Right atrium auricular region (tissue), 2 donors: ENCODE measurements at regions not wholly inside any gene's neighbourhood (a gene's known extent, or its start where the extent isn't known, plus 50 kb on each side); places are given as distances from the start of the nearest gene placed in this dataset.

ENCODE experiments used
- DNase-seq: peaks from one replicate; pipeline ENCODE4 v3.0.0-alpha.2; 2019; ENCODE audit warnings: low spot score
- H3K27ac ChIP-seq, 2 donors: fragments of 200-600 bp; sonication (generic); 1 replicate in 1 of 2; 2 replicates in 1 of 2; pipeline ENCODE4 v1.5.1; 2016 to 2019
- H3K27me3 ChIP-seq, 2 donors: fragments of 200-600 bp; sonication (generic); one replicate each; pipeline versions ENCODE4 v1.5.1 to v1.6.0; 2017 to 2019
- H3K36me3 ChIP-seq: fragments of 200-600 bp; sonication (generic); one replicate; pipeline ENCODE4 v1.5.1; 2016
- H3K4me1 ChIP-seq, 2 donors: fragments of 200-600 bp; sonication (generic); one replicate each; pipeline versions ENCODE4 v1.5.1 to v1.6.0; 2017 to 2019
- H3K4me3 ChIP-seq, 2 donors: fragments of 200-600 bp; sonication (generic); 1 replicate in 1 of 2; 2 replicates in 1 of 2; pipeline ENCODE4 v1.5.1; 2017 to 2019; ENCODE audit warnings: mild to moderate bottlenecking in 1 of 2, moderate library complexity in 1 of 2
- H3K9me3 ChIP-seq, 2 donors: fragments of 200-600 bp; sonication (generic); one replicate each; pipeline ENCODE4 v1.5.1; 2019
- CTCF ChIP-seq, 2 donors: fragments of 200-600 bp; sonication (generic); IDR thresholded peaks; one replicate each; pipeline ENCODE4 v1.5.1; 2019; ENCODE audit warnings: antibody characterized with exemption in 2 of 2

GRCh38 chr2:133835821-133836619, 267.8 kb upstream of the NCKAP5 start:
- H3K27ac ChIP-seq, result no peak overlapping the region
- DNase-seq, result peak; percentile 23
- H3K4me1 ChIP-seq, result no peaks in the 10 kb centered on the region
- no peak for TF ChIP-seq CTCF (IDR thresholded peaks at IDR 0.05)
- no peaks in the 10 kb centered on the region for H3K36me3 ChIP-seq
- H3K4me3 ChIP-seq, result no peak overlapping the region
- H3K9me3 ChIP-seq, result no peaks in the 10 kb centered on the region
- no peaks in the 10 kb centered on the region for H3K27me3 ChIP-seq

GRCh38 chr2:133836691-133837345, 268.6 kb upstream of the NCKAP5 start:
- Histone ChIP-seq H3K4me1 (peaks cover 0 to 7% of the 10 kb centered on the region in 2 donors), H3K27me3 (no peaks in the 10 kb centered on the region), H3K9me3 (no peaks in the 10 kb centered on the region), H3K27ac (no peak overlapping the region), H3K4me3 (no peak overlapping the region), H3K36me3 (no peaks in the 10 kb centered on the region)
- no peak for TF ChIP-seq CTCF (IDR thresholded peaks at IDR 0.05)
- peak; percentile 23 for DNase-seq

- Histone ChIP-seq H3K27me3 (no peaks in the 10 kb centered on the region), H3K27ac (no peak overlapping the region), H3K9me3 (no peaks in the 10 kb centered on the region), H3K36me3 (no peaks in the 10 kb centered on the region), H3K4me1 (peaks cover 0 to 14% of the 10 kb centered on the region in 2 donors), H3K4me3 (no peak overlapping the region)
- DNase-seq, result peak; percentile 50
- no peak for TF ChIP-seq CTCF (IDR thresholded peaks at IDR 0.05)
These were observed 269.3 kb upstream of the NCKAP5 start for GRCh38 chr2:133837441-133838094.

- Histone ChIP-seq H3K4me3 (no peak overlapping the region), H3K36me3 (no peaks in the 10 kb centered on the region), H3K9me3 (no peaks in the 10 kb centered on the region), H3K4me1 (peaks cover 0 to 14% of the 10 kb centered on the region in 2 donors), H3K27me3 (no peaks in the 10 kb centered on the region), H3K27ac (no peak overlapping the region)
- TF ChIP-seq CTCF (IDR thresholded peaks at IDR 0.05), result no peak
- DNase-seq, result peak; percentile 21
These were observed 270.5 kb upstream of the NCKAP5 start for GRCh38 chr2:133838642-133839365.

- no peak for DNase-seq
- no peak for TF ChIP-seq CTCF (IDR thresholded peaks at IDR 0.05)
- Histone ChIP-seq H3K27ac (no peak overlapping the region), H3K9me3 (no peaks in the 10 kb centered on the region), H3K27me3 (no peaks in the 10 kb centered on the region), H3K36me3 (no peaks in the 10 kb centered on the region), H3K4me1 (peaks cover 0 to 14% of the 10 kb centered on the region in 2 donors), H3K4me3 (no peak overlapping the region)
These were observed 271.4 kb upstream of the NCKAP5 start for GRCh38 chr2:133839677-133840076.
